H1 (cell line): ENCODE measurements at regions not wholly inside any gene's neighbourhood (a gene's known extent, or its start where the extent isn't known, plus 50 kb on each side); places are given as distances from the start of the nearest gene placed in this dataset.

Source experiments
- CTCF ChIA-PET: fragments of 300-600 bp; sonication (Branson Sonifier 250); formaldehyde crosslinking; loops from one replicate; lab custom pipeline; 2021; ENCODE audit not compliant: partially characterized antibody; lab: Charles Lee
- POLR2A ChIA-PET: fragments of 300-600 bp; sonication (Branson Sonifier 250); formaldehyde crosslinking; loops from one replicate; lab custom pipeline; 2021; ENCODE audit warnings: inconsistent platforms; ENCODE audit not compliant: partially characterized antibody; lab: Charles Lee
- DNase-seq, 2 experiments: peaks; one replicate each; pipeline versions ENCODE4 v3.0.0 to v3.0.0-alpha.2; 2010 to 2022; ENCODE audit warnings: low spot score in 2 of 2, low read depth in 1 of 2, mixed read lengths in 1 of 2
- FAIRE-seq: peaks from 2 replicates; lab custom pipeline; 2011; peaks lifted over from hg19 to GRCh38; lab: Jason Lieb, UNC
- H2AFZ ChIP-seq: 2 replicates; pipeline ENCODE4 v1.8.1; 2012; ENCODE audit warnings: low read length, inconsistent platforms
- H2AK5ac ChIP-seq: 2 replicates; pipeline ENCODE4 v1.6.1; 2013; ENCODE audit warnings: low read depth, low read length
- H2BK120ac ChIP-seq: replicated peaks from 2 replicates; pipeline ENCODE3; 2013; ENCODE audit warnings: low read depth, low read length, inconsistent platforms
- H2BK12ac ChIP-seq: 2 replicates; pipeline ENCODE4 v1.6.1; 2013; ENCODE audit warnings: low read depth, low read length
- H2BK15ac ChIP-seq: 2 replicates; pipeline ENCODE4 v1.6.1; 2013; ENCODE audit warnings: low read length
- H2BK20ac ChIP-seq: 2 replicates; pipeline ENCODE4 v1.6.1; 2013; ENCODE audit warnings: low read length
- H2BK5ac ChIP-seq: 2 replicates; pipeline ENCODE4 v1.6.1; 2013; ENCODE audit warnings: low read depth, low read length
- H3K14ac ChIP-seq: 2 replicates; pipeline ENCODE4 v1.6.1; 2013; ENCODE audit warnings: inconsistent platforms; ENCODE audit not compliant: insufficient read length
- H3K18ac ChIP-seq: 2 replicates; pipeline ENCODE4 v1.6.1; 2013; ENCODE audit warnings: low read length; ENCODE audit errors: extremely low read depth
- H3K23ac ChIP-seq: 2 replicates; pipeline ENCODE4 v1.6.1; 2013; ENCODE audit warnings: inconsistent platforms; ENCODE audit not compliant: insufficient read length
- H3K23me2 ChIP-seq: 2 replicates; pipeline ENCODE4 v1.6.1; 2013; ENCODE audit warnings: low read depth, low read length
- H3K27ac ChIP-seq: 2 replicates; pipeline ENCODE4 v1.6.1; 2011; ENCODE audit warnings: low read depth, low read length, inconsistent platforms
- H3K27me3 ChIP-seq, 4 experiments: replicated peaks in 1 of 4; 1 replicate in 1 of 4; 2 replicates in 3 of 4; pipeline versions ENCODE4 v1.6.1 to v1.8.1; 2011 to 2013; ENCODE audit warnings: low read length in 3 of 4, mild to moderate bottlenecking in 3 of 4, inconsistent platforms in 2 of 4, mixed read lengths in 2 of 4, moderate library complexity in 1 of 4; ENCODE audit not compliant: control insufficient read depth in 3 of 4, insufficient read depth in 3 of 4; ENCODE audit errors: extremely low read depth in 1 of 4
- H3K36me3 ChIP-seq, 4 experiments: 2 replicates each; pipeline versions ENCODE4 v1.6.1 to v1.8.1; 2011 to 2013; ENCODE audit warnings: mild to moderate bottlenecking in 4 of 4, low read length in 3 of 4, moderate library complexity in 2 of 4, control low read depth in 1 of 4, inconsistent platforms in 1 of 4; ENCODE audit not compliant: insufficient read depth in 4 of 4, control insufficient read depth in 2 of 4
- H3K4ac ChIP-seq: replicated peaks from 2 replicates; pipeline ENCODE3; 2013; ENCODE audit warnings: low read length, low read depth, mixed read lengths, inconsistent platforms; ENCODE audit not compliant: insufficient read length
- H3K4me1 ChIP-seq, 4 experiments: replicated peaks in 1 of 4; 1 replicate in 1 of 4; 2 replicates in 3 of 4; pipeline versions ENCODE4 v1.6.1 to v1.8.1; 2011 to 2013; ENCODE audit warnings: low read length in 3 of 4, inconsistent platforms in 2 of 4, mixed read lengths in 1 of 4; ENCODE audit not compliant: insufficient read depth in 4 of 4, control insufficient read depth in 3 of 4
- H3K4me2 ChIP-seq, 2 experiments: 2 replicates each; pipeline versions ENCODE4 v1.6.1 to v1.8.1; 2011 to 2013; ENCODE audit warnings: low read depth in 2 of 2, low read length in 2 of 2, control low read depth in 1 of 2, inconsistent platforms in 1 of 2, mild to moderate bottlenecking in 1 of 2; ENCODE audit not compliant: insufficient read depth in 1 of 2
- H3K4me3 ChIP-seq, 4 experiments: fragments of 200-600, 300-600 bp in 1 of 4; sonication (generic), shearing (Covaris generic), sonication (Bioruptor Twin) in 1 of 4; 2 replicates each; pipeline versions ENCODE4 v1.5.1 to v1.8.1; 2011 to 2016; ENCODE audit warnings: low read length in 4 of 4, low read depth in 3 of 4, control low read depth in 2 of 4, inconsistent platforms in 2 of 4, mild to moderate bottlenecking in 2 of 4, mixed read lengths in 1 of 4, moderate library complexity in 1 of 4; ENCODE audit not compliant: insufficient read depth in 2 of 4; ENCODE audit errors: extremely low read depth in 1 of 4
- H3K56ac ChIP-seq: replicated peaks from 2 replicates; pipeline ENCODE3; 2013; ENCODE audit warnings: low read depth, mild to moderate bottlenecking, mixed read lengths, low read length, inconsistent platforms; ENCODE audit not compliant: insufficient read length
- H3K79me1 ChIP-seq: 2 replicates; pipeline ENCODE4 v1.6.1; 2013; ENCODE audit warnings: low read depth, low read length, control low read depth
- H3K79me2 ChIP-seq, 2 experiments: 2 replicates each; pipeline versions ENCODE4 v1.6.1 to v1.8.1; 2012 to 2013; ENCODE audit warnings: low read length in 2 of 2, mild to moderate bottlenecking in 2 of 2, inconsistent platforms in 1 of 2; ENCODE audit not compliant: insufficient read depth in 2 of 2, control insufficient read depth in 1 of 2
- H3K9ac ChIP-seq, 4 experiments: replicated peaks in 1 of 4; 1 replicate in 1 of 4; 2 replicates in 3 of 4; pipeline versions ENCODE4 v1.6.1 to v1.8.1; 2011 to 2013; ENCODE audit warnings: low read depth in 3 of 4, low read length in 3 of 4, control low read depth in 2 of 4, mild to moderate bottlenecking in 2 of 4, moderate library complexity in 2 of 4, inconsistent platforms in 1 of 4; ENCODE audit errors: extremely low read depth in 1 of 4
- H3K9me3 ChIP-seq, 2 experiments: 2 replicates each; pipeline versions ENCODE4 v1.6.1 to v1.8.1; 2012 to 2013; ENCODE audit warnings: mild to moderate bottlenecking in 2 of 2, moderate library complexity in 2 of 2, control low read depth in 1 of 2, inconsistent platforms in 1 of 2, low read depth in 1 of 2, low read length in 1 of 2, mixed read lengths in 1 of 2; ENCODE audit not compliant: insufficient read depth in 2 of 2
- H4K20me1 ChIP-seq, 2 experiments: replicated peaks in 1 of 2; 2 replicates each; pipeline versions ENCODE3 to v1.8.1; 2011 to 2013; ENCODE audit warnings: inconsistent platforms in 2 of 2, low read length in 2 of 2, mild to moderate bottlenecking in 1 of 2; ENCODE audit not compliant: insufficient read depth in 2 of 2, control insufficient read depth in 1 of 2
- H4K5ac ChIP-seq: 2 replicates; pipeline ENCODE4 v1.6.1; 2013; ENCODE audit warnings: low read length, low read depth, mixed read lengths, inconsistent platforms; ENCODE audit not compliant: insufficient read length
- H4K8ac ChIP-seq: 2 replicates; pipeline ENCODE4 v1.8.0; 2013; ENCODE audit warnings: mild to moderate bottlenecking, moderate library complexity, low read length, inconsistent platforms; ENCODE audit not compliant: insufficient read depth; ENCODE audit errors: extremely low read depth
- H4K91ac ChIP-seq: replicated peaks from 2 replicates; pipeline ENCODE3; 2013; ENCODE audit warnings: low read length, mixed read lengths, inconsistent platforms; ENCODE audit not compliant: insufficient read length
- ASH2L ChIP-seq: fragments of 200-600, 300-600 bp; sonication (generic); IDR thresholded peaks from one replicate; pipeline ENCODE4 v1.7.1; 2017; ENCODE audit warnings: low read length
- GABPA ChIP-seq: IDR thresholded peaks from 2 replicates; pipeline ENCODE4 v1.6.1; 2011; ENCODE audit warnings: mild to moderate bottlenecking, low read length, moderate library complexity, borderline replicate concordance; ENCODE audit not compliant: insufficient read depth
- HDAC6 ChIP-seq: IDR thresholded peaks from one replicate; pipeline ENCODE4 v1.7.1; 2012; ENCODE audit warnings: low read depth, mild to moderate bottlenecking, inconsistent platforms, low read length, moderate library complexity
- SP2 ChIP-seq: IDR thresholded peaks from 2 replicates; pipeline ENCODE4 v1.6.1; 2012; ENCODE audit warnings: mild to moderate bottlenecking, low read length, inconsistent platforms
- WGBS, 2 experiments: shearing (Covaris generic) in 1 of 2; methylation state at CpG; one replicate each; pipeline versions ENCODE4 v1.1.6 to v1.1.7; 2013 to 2015; ENCODE audit warnings: low lambda C conversion rate in 2 of 2, mixed read lengths in 2 of 2, inconsistent platforms in 1 of 2, low coverage in 1 of 2, missing lambda C conversion rate in 1 of 2; ENCODE audit not compliant: insufficient replicate concordance in 2 of 2, insufficient coverage in 1 of 2, insufficient read length in 1 of 2; ENCODE audit errors: extremely low coverage in 1 of 2, missing lambda C conversion rate in 1 of 2; 5-methylcytosine and 5-hydroxymethylcytosine counted together

DNA sequence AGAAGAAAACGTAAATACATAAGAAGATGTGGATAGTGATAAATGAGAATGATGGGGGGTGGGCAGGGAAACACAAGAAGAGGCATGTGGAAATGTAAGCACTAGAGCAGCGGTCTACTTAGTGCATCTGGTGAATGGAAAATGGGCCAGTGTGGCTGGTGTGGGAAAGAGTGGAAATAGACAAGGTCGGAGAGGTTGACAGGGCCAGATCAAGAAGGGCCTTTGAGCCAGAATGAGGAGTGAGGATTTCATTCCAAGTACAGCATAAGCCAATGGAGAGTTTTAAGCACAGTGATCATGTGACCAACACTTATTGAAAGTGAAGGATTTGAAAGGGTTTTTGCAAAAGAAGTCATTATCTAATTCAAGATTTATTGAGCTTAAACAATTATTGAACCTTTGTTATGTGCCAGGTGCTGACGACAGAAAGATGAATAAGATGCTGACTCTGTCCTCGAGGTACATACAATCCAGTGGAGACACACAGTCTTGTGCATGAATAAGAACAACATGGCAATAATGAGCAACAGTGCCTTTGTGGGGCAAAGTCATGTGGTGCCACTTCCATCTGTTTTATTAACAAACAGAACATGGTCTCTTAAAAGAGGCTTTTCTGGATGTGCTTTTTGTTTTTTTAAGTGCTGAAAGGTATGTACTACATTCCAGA, 124.1 kb downstream of the MFSD1 start:
- CTCF ChIA-PET = interaction anchor here (1.6 to 2.0 kb wide), 2 partner anchors 8 to 10 kb away, joined by 4 read pairs; no protein-coding TSS in a partner anchor
- no peak for FAIRE-seq

More for the DNA sequence above, 124.1 kb downstream of the MFSD1 start:
- H3K27ac ChIP-seq = no peak overlapping the region
- TF ChIP-seq SP2 (no peak), ASH2L (no peak), GABPA (no peak), HDAC6 (no peak)
- H3K79me1 ChIP-seq = no peaks in the 10 kb centered on the region
- H4K5ac ChIP-seq = no peak overlapping the region
- H3K56ac ChIP-seq = no peak overlapping the region
- H3K4ac ChIP-seq = no peak overlapping the region
- no peak overlapping the region for H3K18ac ChIP-seq
- H2AFZ ChIP-seq = no peak overlapping the region
- no peak overlapping the region for H3K14ac ChIP-seq
- H4K8ac ChIP-seq = no peak overlapping the region
- POLR2A ChIA-PET = interaction anchor here (1.5 kb wide), 1 partner anchor 8 kb away, joined by 3 read pairs; no protein-coding TSS in a partner anchor
- H3K79me2 ChIP-seq = no peaks in the 10 kb centered on the region
- H3K4me2 ChIP-seq = no peak overlapping the region
- no peaks in the 10 kb centered on the region for H4K20me1 ChIP-seq
- no peak overlapping the region for H3K9ac ChIP-seq
- no peak overlapping the region for H2BK20ac ChIP-seq
- H3K4me3 ChIP-seq = no peak overlapping the region
- no peak overlapping the region for H2AK5ac ChIP-seq
- no peak overlapping the region for H3K23ac ChIP-seq
- no peak overlapping the region for H4K91ac ChIP-seq
- H2BK5ac ChIP-seq = no peak overlapping the region
- 90 to 100% methylated on average over 1 to 5 of the region's 5 CpGs for whole genome bisulfite sequencing, 2 experiments
- DNase-seq = no peak
- H2BK120ac ChIP-seq = no peak overlapping the region
- H3K23me2 ChIP-seq = no peaks in the 10 kb centered on the region
- no peaks in the 10 kb centered on the region for H3K36me3 ChIP-seq
- H3K9me3 ChIP-seq = no peaks in the 10 kb centered on the region
- H2BK12ac ChIP-seq = no peak overlapping the region
- no peaks in the 10 kb centered on the region for H3K27me3 ChIP-seq
- no peaks in the 10 kb centered on the region for H3K4me1 ChIP-seq
- no peak overlapping the region for H2BK15ac ChIP-seq
